ENCODE measurements at regions not wholly inside any gene's neighbourhood (a gene's known extent, or its start where the extent isn't known, plus 50 kb on each side); places are given as distances from the start of the nearest gene placed in this dataset.

DNA sequence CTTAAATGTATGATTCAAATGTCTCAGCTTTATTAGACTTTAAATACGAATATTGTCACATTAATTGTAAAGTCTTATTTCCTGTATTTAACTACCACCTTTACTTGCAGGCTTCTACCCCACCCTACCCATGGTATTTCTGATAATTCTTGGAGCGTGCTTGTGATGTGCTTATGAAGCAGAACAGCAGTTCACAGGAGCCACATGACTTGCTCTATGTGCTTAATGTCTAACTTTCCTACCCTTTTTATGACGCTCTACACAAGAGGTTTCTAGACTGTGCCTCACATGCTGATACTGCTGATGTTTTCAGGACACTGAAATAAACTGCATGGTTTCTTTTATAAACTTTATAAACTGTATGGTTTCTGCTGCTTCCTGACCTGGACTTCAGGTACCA is 553.5 kb upstream of the CCDC54 start:
- WGBS, 2 experiments (ENCODE audit: insufficient coverage in 1 of 2, insufficient read length in 1 of 2): 95 to 100% methylated on average over 2 to 3 of the region's 3 CpGs
- H3K27ac Mint-ChIP-seq: no peak overlapping the region

DNA sequence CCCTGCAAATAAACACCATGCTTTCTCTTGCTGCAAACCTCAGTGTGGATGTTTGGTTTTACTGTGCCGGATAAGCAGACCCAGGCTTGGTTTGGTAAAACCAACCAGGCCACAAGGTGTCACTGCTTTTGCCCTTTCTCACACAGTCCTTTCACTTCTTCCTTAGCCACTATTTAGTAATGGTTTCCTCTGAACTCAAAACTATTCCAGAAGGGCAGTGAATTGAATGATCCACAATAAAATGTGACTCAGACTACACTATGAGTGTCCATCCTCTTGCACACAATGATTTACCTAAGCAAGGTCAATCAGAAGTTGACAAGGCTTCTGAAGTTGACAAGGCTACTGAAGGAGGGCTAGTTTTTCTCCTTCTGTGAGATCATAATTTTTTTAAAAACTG is 552.4 kb upstream of the CCDC54 start:
- no peak overlapping the region for H3K4me3 ChIP-seq (ENCODE audit: low read length)
- no peak overlapping the region for H3K27ac Mint-ChIP-seq
- no peak overlapping the region for H3K4me3 Mint-ChIP-seq
- H3K27me3 ChIP-seq (ENCODE audit: control insufficient read depth, insufficient read depth, low read length, poor library complexity, severe bottlenecking): no peaks in the 10 kb centered on the region
- no peaks in the 10 kb centered on the region for H3K27me3 Mint-ChIP-seq (ENCODE audit: insufficient read depth)
- H3K36me3 ChIP-seq (ENCODE audit: control insufficient read depth, insufficient read depth, low read length): no peaks in the 10 kb centered on the region
- no peaks in the 10 kb centered on the region for H3K36me3 Mint-ChIP-seq (ENCODE audit: low read depth)
- no peak overlapping the region for H3K9ac ChIP-seq (ENCODE audit: extremely low read depth, low read length, poor library complexity, severe bottlenecking)
- DNase-seq: peak; percentile 71
- 33 to 83% methylated on average over 1 of the region's 1 CpG for WGBS, 2 experiments (ENCODE audit: insufficient coverage in 1 of 2, insufficient read length in 1 of 2)
- no peak overlapping the region for H3K27ac ChIP-seq (ENCODE audit: low read depth, low read length)
- TF ChIP-seq, protein P1, sequence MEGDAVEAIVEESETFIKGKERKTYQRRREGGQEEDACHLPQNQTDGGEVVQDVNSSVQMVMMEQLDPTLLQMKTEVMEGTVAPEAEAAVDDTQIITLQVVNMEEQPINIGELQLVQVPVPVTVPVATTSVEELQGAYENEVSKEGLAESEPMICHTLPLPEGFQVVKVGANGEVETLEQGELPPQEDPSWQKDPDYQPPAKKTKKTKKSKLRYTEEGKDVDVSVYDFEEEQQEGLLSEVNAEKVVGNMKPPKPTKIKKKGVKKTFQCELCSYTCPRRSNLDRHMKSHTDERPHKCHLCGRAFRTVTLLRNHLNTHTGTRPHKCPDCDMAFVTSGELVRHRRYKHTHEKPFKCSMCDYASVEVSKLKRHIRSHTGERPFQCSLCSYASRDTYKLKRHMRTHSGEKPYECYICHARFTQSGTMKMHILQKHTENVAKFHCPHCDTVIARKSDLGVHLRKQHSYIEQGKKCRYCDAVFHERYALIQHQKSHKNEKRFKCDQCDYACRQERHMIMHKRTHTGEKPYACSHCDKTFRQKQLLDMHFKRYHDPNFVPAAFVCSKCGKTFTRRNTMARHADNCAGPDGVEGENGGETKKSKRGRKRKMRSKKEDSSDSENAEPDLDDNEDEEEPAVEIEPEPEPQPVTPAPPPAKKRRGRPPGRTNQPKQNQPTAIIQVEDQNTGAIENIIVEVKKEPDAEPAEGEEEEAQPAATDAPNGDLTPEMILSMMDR (conservative IDR thresholded peaks at IDR 0.05): peak; percentile 73
- H3K9me3 Mint-ChIP-seq: peaks cover 9% of the 10 kb centered on the region
- H3K4me1 Mint-ChIP-seq: peaks cover 54% of the 10 kb centered on the region
- H3K4me1 ChIP-seq (ENCODE audit: control insufficient read depth, insufficient read depth, low read length): peaks cover 16% of the 10 kb centered on the region
- no peaks in the 10 kb centered on the region for H3K9me3 ChIP-seq (ENCODE audit: control insufficient read depth, low read length)

More for the DNA sequence above, 553.5 kb upstream of the CCDC54 start:
- Mint-ChIP-seq H3K36me3 (ENCODE audit: low read depth) (no peaks in the 10 kb centered on the region), H3K9me3 (peaks cover 9% of the 10 kb centered on the region), H3K27me3 (ENCODE audit: insufficient read depth) (no peaks in the 10 kb centered on the region), H3K4me1 (peaks cover 52% of the 10 kb centered on the region), H3K4me3 (no peak overlapping the region)
- Histone ChIP-seq H3K27ac (ENCODE audit: low read depth, low read length) (no peak overlapping the region), H3K9me3 (ENCODE audit: control insufficient read depth, low read length) (no peaks in the 10 kb centered on the region), H3K4me3 (ENCODE audit: low read length) (no peak overlapping the region), H3K4me1 (ENCODE audit: control insufficient read depth, insufficient read depth, low read length) (peaks cover 16% of the 10 kb centered on the region), H3K36me3 (ENCODE audit: control insufficient read depth, insufficient read depth, low read length) (no peaks in the 10 kb centered on the region), H3K9ac (ENCODE audit: extremely low read depth, low read length, poor library complexity, severe bottlenecking) (no peak overlapping the region), H3K27me3 (ENCODE audit: control insufficient read depth, insufficient read depth, low read length, poor library complexity, severe bottlenecking) (no peaks in the 10 kb centered on the region)
- TF ChIP-seq, protein P1 (conservative IDR thresholded peaks at IDR 0.05): no peak
- no peak for DNase-seq

DNA sequence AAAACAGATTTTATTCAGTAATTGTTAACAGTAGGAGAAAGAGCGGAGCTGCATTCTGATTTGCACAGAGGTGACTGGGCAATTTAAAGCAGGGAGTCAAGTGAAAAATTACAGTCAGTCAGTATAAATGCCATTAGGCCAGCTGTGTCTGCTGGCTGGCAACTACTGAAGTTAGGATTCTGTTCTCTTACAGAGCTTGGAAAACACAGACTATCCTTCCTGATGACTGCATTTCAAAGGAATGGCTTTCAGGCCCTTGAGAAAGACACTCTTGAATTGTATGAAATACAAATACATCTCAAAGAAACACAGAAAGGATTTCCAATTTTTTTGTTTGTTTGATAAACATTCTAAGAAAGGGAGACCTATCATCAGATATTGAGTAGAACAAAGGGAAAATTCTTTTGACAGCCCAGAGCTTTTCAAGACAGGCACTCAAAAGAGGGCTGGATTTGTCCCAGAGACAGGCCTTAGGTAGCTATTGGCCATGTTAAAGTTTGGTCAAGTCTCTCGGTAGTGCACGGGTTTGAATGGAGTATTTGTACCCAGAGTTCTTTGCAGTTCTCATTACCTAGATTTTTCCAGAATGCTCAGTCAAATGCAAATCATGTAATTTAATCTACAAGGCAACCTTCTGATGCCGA is 551.2 kb upstream of the CCDC54 start:
- peaks cover 2% of the 10 kb centered on the region for H3K36me3 Mint-ChIP-seq (ENCODE audit: low read depth)
- H3K27ac Mint-ChIP-seq: peak overlapping the region; percentile 34
- Histone ChIP-seq H3K9ac (ENCODE audit: extremely low read depth, low read length, poor library complexity, severe bottlenecking) (peak overlapping the region; percentile 7), H3K9me3 (ENCODE audit: control insufficient read depth, low read length) (peaks cover 8% of the 10 kb centered on the region), H3K27me3 (ENCODE audit: control insufficient read depth, insufficient read depth, low read length, poor library complexity, severe bottlenecking) (no peaks in the 10 kb centered on the region), H3K36me3 (ENCODE audit: control insufficient read depth, insufficient read depth, low read length) (no peaks in the 10 kb centered on the region), H3K4me3 (ENCODE audit: low read length) (no peak overlapping the region), H3K4me1 (ENCODE audit: control insufficient read depth, insufficient read depth, low read length) (peaks cover 16% of the 10 kb centered on the region), H3K27ac (ENCODE audit: low read depth, low read length) (peak overlapping the region; percentile 5)
- WGBS, 2 experiments (ENCODE audit: insufficient coverage in 1 of 2, insufficient read length in 1 of 2): 83 to 90% methylated on average over 2 to 4 of the region's 4 CpGs
- peaks cover 8% of the 10 kb centered on the region for H3K9me3 Mint-ChIP-seq
- H3K4me3 Mint-ChIP-seq: no peak overlapping the region
- TF ChIP-seq, protein P1 (conservative IDR thresholded peaks at IDR 0.05): no peak
- peaks cover 60% of the 10 kb centered on the region for H3K4me1 Mint-ChIP-seq
- DNase-seq: no peak
- H3K27me3 Mint-ChIP-seq (ENCODE audit: insufficient read depth): no peaks in the 10 kb centered on the region

Data from endodermal cell (in vitro differentiated cells).